OCI-LY3 (cell line): ENCODE measurements at regions not wholly inside any gene's neighbourhood (a gene's known extent, or its start where the extent isn't known, plus 50 kb on each side); places are given as distances from the start of the nearest gene placed in this dataset.

ENCODE experiments used
- H2AFZ ChIP-seq: fragments of 200-600, 300-600 bp; shearing (Covaris generic); 2 replicates; pipeline ENCODE4 v1.6.0; 2014; ENCODE audit warnings: antibody characterized with exemption, low read depth, low read length
- H3K27ac ChIP-seq: fragments of 200-600, 300-600 bp; sonication (generic); 2 replicates; pipeline ENCODE4 v1.5.1; 2014; ENCODE audit warnings: mild to moderate bottlenecking, low read length, moderate library complexity, mixed read lengths
- H3K27me3 ChIP-seq: fragments of 200-600, 300-600 bp; sonication (generic); 2 replicates; pipeline ENCODE4 v1.6.1; 2014; ENCODE audit warnings: low read depth, low read length, mixed read lengths
- H3K36me3 ChIP-seq: fragments of 200-600, 300-600 bp; sonication (generic); replicated peaks from 2 replicates; pipeline ENCODE3; 2014; ENCODE audit warnings: low read depth, low read length, mixed read lengths
- H3K4me1 ChIP-seq: fragments of 300-600, 200-600 bp; sonication (generic); 2 replicates; pipeline ENCODE4 v1.6.1; 2014; ENCODE audit warnings: low read length, mixed read lengths
- H3K4me2 ChIP-seq: fragments of 200-600, 300-600 bp; sonication (generic); 2 replicates; pipeline ENCODE4 v1.6.1; 2014; ENCODE audit warnings: low read length, mixed read lengths
- H3K4me3 ChIP-seq: fragments of 300-600, 200-600 bp; sonication (generic); 2 replicates; pipeline ENCODE4 v1.5.1; 2014; ENCODE audit warnings: antibody characterized with exemption, mild to moderate bottlenecking, low read length, moderate library complexity
- H3K79me2 ChIP-seq: fragments of 300-600, 200-600 bp; shearing (Covaris generic); 2 replicates; pipeline ENCODE4 v1.6.1; 2014; ENCODE audit warnings: mild to moderate bottlenecking, low read length, mixed read lengths
- H3K9ac ChIP-seq: fragments of 300-600, 200-600 bp; shearing (Covaris generic); 2 replicates; pipeline ENCODE4 v1.6.0; 2014; ENCODE audit warnings: mild to moderate bottlenecking, low read length, moderate library complexity
- H3K9me3 ChIP-seq: fragments of 200-600, 300-600 bp; shearing (Covaris generic); 2 replicates; pipeline ENCODE4 v1.6.1; 2014; ENCODE audit warnings: low read length, mixed read lengths; ENCODE audit not compliant: insufficient read depth
- H4K20me1 ChIP-seq: fragments of 200-600, 300-600 bp; sonication (generic); 2 replicates; pipeline ENCODE4 v1.6.1; 2016; ENCODE audit warnings: low read length, mixed read lengths; ENCODE audit not compliant: insufficient read depth
- CTCF ChIP-seq: fragments of 200-600, 300-600 bp; sonication (generic); IDR thresholded peaks from 2 replicates; pipeline ENCODE4 v1.5.1; 2014; ENCODE audit warnings: antibody characterized with exemption, low read length, low read depth
- EZH2phosphoT487 ChIP-seq: fragments of 200-600 bp; shearing (Covaris generic); IDR thresholded peaks from 2 replicates; pipeline ENCODE4 v1.6.1; 2018; ENCODE audit warnings: antibody characterized with exemption, mixed run types, low read depth

DNA sequence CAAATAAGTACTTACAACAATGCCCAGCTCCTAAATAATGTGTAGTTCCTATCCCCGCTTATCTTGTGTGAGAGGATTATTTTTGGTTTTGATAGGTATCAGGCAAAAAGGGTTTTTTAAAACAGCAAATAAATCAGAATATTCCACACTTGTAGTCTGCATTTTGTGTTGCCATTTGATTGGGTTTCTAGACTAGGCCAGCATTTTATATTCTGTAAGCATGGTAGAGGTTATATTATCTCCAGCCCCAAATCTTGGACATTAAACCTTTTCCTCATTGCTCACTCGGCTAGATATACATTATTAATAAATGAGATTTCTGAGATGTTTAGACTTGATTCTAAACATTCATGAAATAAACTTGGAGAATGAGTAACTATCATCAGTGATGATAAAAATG is 165.7 kb upstream of the C1orf21 start:
- Histone ChIP-seq H3K9me3 (no peaks in the 10 kb centered on the region), H3K4me1 (peaks cover 3% of the 10 kb centered on the region; the same call in 1 of the 2 replicates), H3K79me2 (no peaks in the 10 kb centered on the region), H3K27ac (no peak overlapping the region), H3K4me3 (no peak overlapping the region), H4K20me1 (no peaks in the 10 kb centered on the region), H3K9ac (no peak overlapping the region), H3K27me3 (no peaks in the 10 kb centered on the region), H3K4me2 (no peak overlapping the region), H3K36me3 (no peaks in the 10 kb centered on the region), H2AFZ (no peak overlapping the region)
- TF ChIP-seq CTCF (no peak), EZH2phosphoT487 (no peak)

DNA sequence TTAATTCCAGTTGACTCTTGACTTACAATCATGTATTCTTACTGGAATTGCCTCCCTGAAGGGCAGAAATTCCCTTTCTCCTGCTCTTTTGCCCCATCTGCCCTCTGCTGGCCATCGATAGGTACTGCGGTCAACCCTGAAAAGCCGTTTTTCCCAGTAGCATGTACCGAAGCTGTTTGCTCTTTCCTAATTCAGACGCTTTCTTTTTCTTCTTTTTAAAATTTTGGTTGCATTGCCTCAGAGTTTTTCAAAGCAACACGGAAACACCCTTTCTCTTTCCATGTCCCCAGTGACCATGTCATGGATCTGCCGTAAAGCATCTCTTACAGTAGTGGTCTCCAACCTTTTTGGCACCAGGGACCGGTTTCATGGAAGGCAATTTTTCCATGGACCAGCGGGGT is 164.2 kb upstream of the C1orf21 start:
- no peaks in the 10 kb centered on the region for H3K9me3 ChIP-seq
- no peaks in the 10 kb centered on the region for H3K36me3 ChIP-seq
- no peaks in the 10 kb centered on the region for H3K27me3 ChIP-seq
- no peak overlapping the region for H2AFZ ChIP-seq
- H3K27ac ChIP-seq = no peak overlapping the region
- H3K4me3 ChIP-seq = 0 out of 2 replicates have a peak overlapping the region, but pooled peaks have one; percentile 26
- peaks cover 3% of the 10 kb centered on the region; the same call in 1 of the 2 replicates for H3K4me1 ChIP-seq
- H3K9ac ChIP-seq = no peak overlapping the region
- no peak for TF ChIP-seq EZH2phosphoT487
- peak; percentile 98 for TF ChIP-seq CTCF
- no peaks in the 10 kb centered on the region for H4K20me1 ChIP-seq
- peak overlapping the region; percentile 56 for H3K4me2 ChIP-seq
- H3K79me2 ChIP-seq = no peaks in the 10 kb centered on the region

- Histone ChIP-seq H3K9ac (no peak overlapping the region), H3K4me3 (no peak overlapping the region), H3K27me3 (no peaks in the 10 kb centered on the region), H3K27ac (no peak overlapping the region), H3K4me2 (no peak overlapping the region), H3K36me3 (no peaks in the 10 kb centered on the region), H3K79me2 (no peaks in the 10 kb centered on the region), H3K9me3 (no peaks in the 10 kb centered on the region), H2AFZ (no peak overlapping the region), H3K4me1 (peaks cover 3% of the 10 kb centered on the region; the same call in 1 of the 2 replicates), H4K20me1 (no peaks in the 10 kb centered on the region)
- TF ChIP-seq CTCF (no peak), EZH2phosphoT487 (no peak)
These were observed 163.6 kb upstream of the C1orf21 start for GRCh38 chr1:184223216-184223615.

DNA sequence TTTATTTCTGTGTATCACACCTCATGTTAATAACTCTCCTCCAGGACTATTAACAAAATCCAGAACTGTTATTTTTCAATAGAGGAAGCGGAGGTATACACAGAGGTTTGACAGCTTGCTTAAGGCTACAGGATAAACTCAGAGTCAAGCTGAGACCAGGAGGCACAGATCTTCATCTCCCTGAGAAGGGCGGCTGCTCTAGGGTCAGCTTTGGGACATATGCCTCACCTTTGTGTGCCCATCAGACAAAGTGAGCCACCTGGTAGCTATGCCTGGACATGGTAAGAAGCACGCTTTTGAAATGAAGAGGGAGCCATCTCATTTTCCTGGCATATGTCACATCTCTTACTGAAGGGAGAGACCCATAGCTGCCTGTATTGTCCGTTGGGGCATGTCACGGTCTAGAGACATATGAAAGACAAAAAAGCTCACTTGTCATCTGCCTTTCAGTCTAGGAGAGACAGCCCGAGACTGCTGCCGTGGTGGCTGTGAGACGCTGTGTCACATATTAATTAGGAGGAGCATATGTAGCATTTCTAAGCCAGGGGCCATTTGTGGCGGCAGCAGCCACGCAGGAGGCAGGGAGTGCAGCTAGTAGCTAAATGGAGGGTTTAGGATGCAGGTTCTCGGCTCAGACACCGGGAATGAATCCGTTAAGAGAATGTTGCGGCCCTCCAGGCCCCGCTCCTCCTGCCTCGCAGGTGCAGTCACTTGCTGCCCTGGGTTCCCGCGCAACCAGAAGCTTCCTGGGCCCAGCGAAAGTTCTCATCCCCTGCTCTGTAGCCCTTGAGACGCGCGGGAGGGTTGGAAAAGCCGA is 161.3 kb upstream of the C1orf21 start:
- Histone ChIP-seq H3K9me3 (no peaks in the 10 kb centered on the region), H3K27me3 (no peaks in the 10 kb centered on the region), H4K20me1 (no peaks in the 10 kb centered on the region), H3K36me3 (no peaks in the 10 kb centered on the region), H3K27ac (no peak overlapping the region), H3K9ac (no peak overlapping the region), H2AFZ (no peak overlapping the region), H3K79me2 (no peaks in the 10 kb centered on the region), H3K4me2 (no peak overlapping the region), H3K4me3 (no peak overlapping the region), H3K4me1 (peaks cover 3% of the 10 kb centered on the region; the same call in 1 of the 2 replicates)
- TF ChIP-seq CTCF (no peak), EZH2phosphoT487 (no peak)
